ENCODE measurements at regions not wholly inside any gene's neighbourhood (a gene's known extent, or its start where the extent isn't known, plus 50 kb on each side); places are given as distances from the start of the nearest gene placed in this dataset.
A peak's percentile ranks its signal among the peaks of the same experiment; 100 is the strongest.
"Not testable (repeated sequence)": the region's sequence is repeated elsewhere in the genome, so short reads cannot be mapped to it uniquely, and the experiment has no call there.

DNA sequence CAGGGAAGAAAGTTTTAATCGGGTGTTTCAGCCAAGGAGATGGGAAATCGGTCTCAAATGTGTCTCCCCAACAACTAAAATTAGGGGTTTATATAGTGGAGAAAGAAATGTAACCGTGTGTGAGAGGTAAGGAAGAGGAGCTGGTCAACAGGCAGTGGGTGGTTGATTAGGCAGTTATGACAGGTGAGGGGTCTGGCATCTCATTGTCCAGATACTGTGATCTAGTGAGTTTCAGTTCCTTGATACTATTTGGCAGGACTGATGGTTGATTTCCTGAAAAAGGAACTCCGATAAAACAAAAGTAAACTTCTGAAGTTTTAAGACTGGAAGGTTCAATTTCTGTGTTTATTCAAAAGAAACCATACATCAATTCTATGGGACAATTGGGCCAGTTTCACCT is 197.9 kb downstream of the LPIN1 start:
- no peak overlapping the region for H3K27ac ChIP-seq
- TF ChIP-seq ZFX (IDR thresholded peaks at IDR 0.05; ENCODE audit: borderline replicate concordance): no peak

GRCh38 chr2:11945139-11946126 is 199.0 kb downstream of the LPIN1 start:
- H3K27ac ChIP-seq: no peak overlapping the region
- TF ChIP-seq ZFX (IDR thresholded peaks at IDR 0.05; ENCODE audit: borderline replicate concordance): no peak

DNA sequence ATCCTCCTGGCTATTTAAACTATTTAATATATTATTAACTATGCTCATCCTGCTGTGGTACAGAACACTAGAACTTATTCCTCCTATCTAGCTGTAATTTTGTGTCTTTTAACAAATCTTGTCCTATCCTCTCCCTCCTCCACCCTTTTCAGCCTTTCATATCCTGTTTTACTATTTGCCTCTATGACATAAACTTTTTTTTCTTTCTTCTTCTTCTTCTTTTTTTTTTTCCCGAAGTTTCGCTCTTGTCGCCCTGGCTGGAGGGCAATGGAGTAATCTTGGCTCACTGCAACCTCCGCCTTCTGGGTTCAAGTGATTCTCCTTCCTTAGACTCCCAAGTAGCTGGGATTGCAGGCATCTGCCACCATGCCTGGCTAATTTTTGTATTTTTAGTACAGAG is 201.5 kb downstream of the LPIN1 start:
- H3K27ac ChIP-seq: no peak overlapping the region
- TF ChIP-seq, protein P1, sequence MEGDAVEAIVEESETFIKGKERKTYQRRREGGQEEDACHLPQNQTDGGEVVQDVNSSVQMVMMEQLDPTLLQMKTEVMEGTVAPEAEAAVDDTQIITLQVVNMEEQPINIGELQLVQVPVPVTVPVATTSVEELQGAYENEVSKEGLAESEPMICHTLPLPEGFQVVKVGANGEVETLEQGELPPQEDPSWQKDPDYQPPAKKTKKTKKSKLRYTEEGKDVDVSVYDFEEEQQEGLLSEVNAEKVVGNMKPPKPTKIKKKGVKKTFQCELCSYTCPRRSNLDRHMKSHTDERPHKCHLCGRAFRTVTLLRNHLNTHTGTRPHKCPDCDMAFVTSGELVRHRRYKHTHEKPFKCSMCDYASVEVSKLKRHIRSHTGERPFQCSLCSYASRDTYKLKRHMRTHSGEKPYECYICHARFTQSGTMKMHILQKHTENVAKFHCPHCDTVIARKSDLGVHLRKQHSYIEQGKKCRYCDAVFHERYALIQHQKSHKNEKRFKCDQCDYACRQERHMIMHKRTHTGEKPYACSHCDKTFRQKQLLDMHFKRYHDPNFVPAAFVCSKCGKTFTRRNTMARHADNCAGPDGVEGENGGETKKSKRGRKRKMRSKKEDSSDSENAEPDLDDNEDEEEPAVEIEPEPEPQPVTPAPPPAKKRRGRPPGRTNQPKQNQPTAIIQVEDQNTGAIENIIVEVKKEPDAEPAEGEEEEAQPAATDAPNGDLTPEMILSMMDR (IDR thresholded peaks at IDR 0.05): no peak
- no peak for TF ChIP-seq ZFX (IDR thresholded peaks at IDR 0.05; ENCODE audit: borderline replicate concordance)

DNA sequence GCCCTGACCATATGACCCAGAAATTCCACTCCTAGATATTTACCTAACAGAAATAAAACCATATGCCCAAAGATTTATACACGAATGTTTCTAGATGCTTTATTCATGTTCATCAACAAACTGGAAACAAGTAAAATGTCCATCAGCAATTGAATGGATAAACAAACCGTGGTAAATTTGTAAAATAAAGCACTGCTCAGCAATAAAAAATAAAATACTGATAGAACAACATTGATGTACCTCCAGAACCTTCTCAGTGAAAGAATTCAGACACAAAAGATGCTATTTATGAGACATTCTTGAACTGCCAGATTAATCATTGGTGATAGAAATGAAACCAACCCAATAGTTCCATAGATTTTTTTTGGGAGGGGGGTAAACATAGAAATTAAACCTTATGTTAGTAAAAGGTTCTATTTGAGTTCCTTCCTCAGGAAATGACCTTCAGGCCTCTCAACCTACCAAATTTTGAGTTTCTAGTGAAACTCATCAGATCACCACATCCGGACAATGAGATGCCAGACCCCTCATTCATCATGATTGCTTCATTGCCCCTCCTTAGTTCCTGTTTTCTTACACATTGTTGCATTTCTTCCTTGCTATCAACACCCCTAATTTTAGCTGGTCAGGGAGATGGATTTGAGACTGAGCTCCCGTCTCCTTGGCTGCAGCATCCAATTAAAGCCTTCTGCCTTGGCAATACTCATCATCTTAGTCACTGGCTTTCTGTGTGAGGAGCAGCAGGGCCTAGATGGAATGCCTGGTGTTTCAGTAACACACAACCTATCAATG is 203.5 kb downstream of the LPIN1 start:
- TF ChIP-seq, protein P1 (IDR thresholded peaks at IDR 0.05): no peak
- no peak for TF ChIP-seq ZFX (IDR thresholded peaks at IDR 0.05; ENCODE audit: borderline replicate concordance)

GRCh38 chr2:11950896-11951295 is 204.5 kb downstream of the LPIN1 start:
- no peak overlapping the region for H3K27ac ChIP-seq
- TF ChIP-seq ZFX (IDR thresholded peaks at IDR 0.05; ENCODE audit: borderline replicate concordance): no peak
- TF ChIP-seq, protein P1 (IDR thresholded peaks at IDR 0.05): no peak

More for the DNA sequence above, 203.5 kb downstream of the LPIN1 start:
- H3K27ac ChIP-seq: no peak overlapping the region

DNA sequence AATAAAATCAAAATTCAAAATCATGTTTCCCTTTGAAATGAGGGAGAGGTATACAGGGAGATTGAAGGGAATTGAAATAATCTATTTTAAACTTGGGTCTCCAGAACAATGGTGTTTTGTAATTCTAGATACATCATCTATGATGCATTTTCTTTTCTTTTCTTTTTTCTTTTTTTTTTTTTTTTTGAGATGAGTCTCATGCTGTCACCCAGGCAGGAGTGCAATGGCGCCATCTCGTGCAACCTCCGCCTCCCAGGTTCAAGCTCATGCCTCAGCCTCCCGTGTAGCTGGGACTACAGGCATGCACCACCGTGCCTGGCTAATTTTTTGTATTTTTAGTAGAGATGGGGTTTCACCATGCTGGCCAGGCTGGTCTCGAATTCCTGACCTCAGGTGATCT is 205.1 kb downstream of the LPIN1 start:
- TF ChIP-seq, protein P1 (IDR thresholded peaks at IDR 0.05): peak; percentile 35
- H3K27ac ChIP-seq: not testable (repeated sequence)

DNA sequence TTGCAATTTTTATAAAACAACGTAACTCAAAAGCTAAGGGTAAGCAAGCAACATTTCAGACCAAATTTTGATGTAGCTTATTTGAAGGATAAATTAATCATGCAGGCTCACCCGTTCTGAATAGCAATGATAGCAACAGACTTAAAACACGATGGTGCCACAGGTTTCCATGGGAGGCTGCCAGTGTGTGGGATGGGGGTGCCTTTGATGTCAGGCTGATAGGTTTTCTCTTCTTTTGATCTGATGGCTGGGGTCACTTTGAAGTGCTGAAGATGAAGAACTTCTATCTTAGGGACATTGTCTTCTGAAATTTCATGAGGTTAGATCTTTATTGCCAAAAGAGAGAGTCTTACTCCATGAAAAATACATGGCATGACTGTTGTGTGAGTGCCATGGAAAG is 206.8 kb downstream of the LPIN1 start:
- no peak overlapping the region for H3K27ac ChIP-seq
- TF ChIP-seq, protein P1 (IDR thresholded peaks at IDR 0.05): no peak
- no peak for TF ChIP-seq ZFX (IDR thresholded peaks at IDR 0.05; ENCODE audit: borderline replicate concordance)

DNA sequence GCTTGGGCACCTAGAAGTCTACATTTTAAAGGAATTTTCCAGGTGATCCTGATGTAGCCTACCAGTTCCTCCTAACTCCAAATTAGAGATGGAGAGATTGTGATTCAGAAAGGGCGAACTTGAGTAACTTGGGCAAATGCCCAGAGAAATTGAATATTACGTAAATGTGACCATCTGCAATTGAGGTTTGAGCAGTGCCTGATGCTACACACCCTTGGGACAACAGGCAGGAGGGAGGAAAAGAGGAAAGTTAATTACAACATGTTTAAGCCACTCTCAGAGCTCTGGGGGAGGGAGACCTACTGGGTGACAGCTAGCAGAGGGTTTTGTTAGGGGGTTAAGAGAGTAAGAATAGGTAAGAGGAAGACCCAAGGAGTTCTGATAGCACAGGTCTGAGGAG is 208.9 kb downstream of the LPIN1 start:
- no peak for TF ChIP-seq ZFX (IDR thresholded peaks at IDR 0.05; ENCODE audit: borderline replicate concordance)
- TF ChIP-seq, protein P1 (IDR thresholded peaks at IDR 0.05): no peak
- no peak overlapping the region for H3K27ac ChIP-seq

Measured in 22Rv1 (cell line).